Hepatocyte (in vitro differentiated cells): ENCODE measurements at regions not wholly inside any gene's neighbourhood (a gene's known extent, or its start where the extent isn't known, plus 50 kb on each side); places are given as distances from the start of the nearest gene placed in this dataset.

Experiments used
- CTCF ChIP-seq: fragments of 200-600 bp; sonication (generic); IDR thresholded peaks from 2 replicates; pipeline ENCODE4 v1.5.1; 2016; ENCODE audit warnings: antibody characterized with exemption, mild to moderate bottlenecking; ENCODE audit not compliant: poor library complexity
- EZH2 ChIP-seq: fragments of 200-600 bp; sonication (generic); IDR thresholded peaks from 2 replicates; pipeline ENCODE4 v1.6.1; 2016; ENCODE audit warnings: antibody characterized with exemption, mild to moderate bottlenecking, borderline replicate concordance

GRCh38 chr11:13883042-13883441, 79.5 kb upstream of the SPON1 start:
- TF ChIP-seq CTCF: no peak
- no peak for TF ChIP-seq EZH2
